Suppressor macrophage treated with lipopolysaccharide for 1 hour (primary cell): ENCODE measurements at regions not wholly inside any gene's neighbourhood (a gene's known extent, or its start where the extent isn't known, plus 50 kb on each side); places are given as distances from the start of the nearest gene placed in this dataset.

Experiments
- DNase-seq, 3 donors: peaks; one replicate each; pipeline ENCODE4 v3.0.0-alpha.2; 2020 to 2022

- DNase-seq, result no peak
These were observed 167.0 kb downstream of the ENGASE start for GRCh38 chr17:79241616-79242015.

DNA sequence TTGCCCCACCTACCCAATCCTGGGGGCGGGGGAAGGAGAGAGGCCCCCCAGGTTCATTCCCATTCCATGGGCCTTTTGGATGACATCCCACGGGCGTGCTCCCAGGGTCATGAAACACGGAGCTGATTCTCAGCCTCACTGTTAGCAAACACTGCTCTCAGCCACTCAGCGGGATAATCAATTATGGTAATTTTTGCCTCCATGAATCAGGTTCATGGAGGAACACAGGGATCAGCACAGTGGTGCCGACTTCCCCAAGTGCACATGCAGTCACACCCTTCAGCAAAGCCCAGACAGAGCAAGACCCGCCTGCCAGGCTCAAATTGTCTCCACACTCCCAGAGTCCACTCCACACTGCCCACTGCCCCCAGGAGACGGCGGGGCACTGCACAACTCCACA lies 164.6 kb downstream of the ENGASE start:
- no peak for DNase-seq

GRCh38 chr17:79237448-79238053 lies 162.9 kb downstream of the ENGASE start:
- no peak for DNase-seq

DNA sequence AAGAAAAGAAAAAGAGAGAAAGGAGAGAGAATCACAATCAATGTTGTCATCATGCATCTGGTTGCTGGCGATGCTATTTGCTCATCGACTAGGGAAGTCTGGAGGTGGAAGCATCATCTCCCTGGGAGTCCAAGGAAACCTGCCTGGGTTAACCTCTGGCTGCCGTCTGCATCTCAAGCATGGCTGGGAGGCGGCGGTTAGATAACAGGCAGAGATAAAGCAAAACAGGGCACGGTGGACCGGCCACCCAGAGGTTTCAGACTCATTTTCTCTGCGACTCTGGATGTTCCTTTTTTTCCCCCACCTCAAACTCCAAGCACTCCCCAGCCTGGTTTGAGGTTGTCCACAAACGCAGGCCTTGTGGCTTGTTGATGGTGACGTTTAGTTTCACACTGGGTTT lies 161.2 kb downstream of the ENGASE start:
- no peak for DNase-seq

- no peak for DNase-seq
These were observed 159.4 kb downstream of the ENGASE start for GRCh38 chr17:79233916-79234551.

DNA sequence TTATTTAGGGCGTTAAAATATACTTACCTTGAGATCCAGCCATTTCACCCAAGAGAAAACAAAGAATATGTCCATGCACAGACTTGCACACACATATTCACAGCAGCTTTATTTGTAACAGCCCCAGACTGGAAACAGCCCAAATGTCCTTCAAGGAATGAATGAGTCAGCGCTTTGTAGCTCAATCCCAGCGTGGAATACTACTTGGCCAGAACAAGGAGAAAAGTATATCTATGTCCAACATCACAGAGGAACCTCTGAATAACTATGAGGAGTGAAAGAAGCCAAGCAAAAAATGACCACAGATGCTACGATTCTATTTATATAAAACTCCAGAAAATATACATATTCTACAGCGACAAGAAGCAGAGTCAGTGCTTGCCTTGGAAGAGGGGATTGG lies 158.3 kb downstream of the ENGASE start:
- DNase-seq, result no peak

DNA sequence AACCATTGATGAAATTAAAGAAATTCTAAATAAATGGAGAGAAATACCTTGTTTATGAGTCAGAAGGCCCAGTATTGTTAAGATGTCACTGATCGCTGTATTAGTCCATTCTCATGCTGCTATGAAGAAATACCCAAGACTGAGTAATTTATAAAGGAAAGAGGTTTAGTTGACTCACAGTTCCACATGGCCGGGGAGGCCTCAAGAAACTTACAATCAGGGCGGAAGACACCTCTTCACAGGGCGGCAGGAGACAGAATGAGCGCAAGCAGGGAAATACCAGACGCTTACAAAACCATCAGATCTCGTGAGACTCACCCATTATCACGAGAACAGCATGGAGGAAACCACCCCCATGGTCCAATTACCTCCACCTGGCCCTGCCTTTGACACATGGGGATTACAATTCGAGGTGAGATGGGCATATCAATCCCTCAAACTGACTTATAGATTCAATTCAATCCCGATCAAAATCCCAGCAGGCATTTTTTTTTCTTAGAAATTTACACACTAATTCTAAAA lies 157.2 kb downstream of the ENGASE start:
- no peak for DNase-seq

GRCh38 chr17:79230576-79230975 lies 156.0 kb downstream of the ENGASE start:
- no peak for DNase-seq

DNA sequence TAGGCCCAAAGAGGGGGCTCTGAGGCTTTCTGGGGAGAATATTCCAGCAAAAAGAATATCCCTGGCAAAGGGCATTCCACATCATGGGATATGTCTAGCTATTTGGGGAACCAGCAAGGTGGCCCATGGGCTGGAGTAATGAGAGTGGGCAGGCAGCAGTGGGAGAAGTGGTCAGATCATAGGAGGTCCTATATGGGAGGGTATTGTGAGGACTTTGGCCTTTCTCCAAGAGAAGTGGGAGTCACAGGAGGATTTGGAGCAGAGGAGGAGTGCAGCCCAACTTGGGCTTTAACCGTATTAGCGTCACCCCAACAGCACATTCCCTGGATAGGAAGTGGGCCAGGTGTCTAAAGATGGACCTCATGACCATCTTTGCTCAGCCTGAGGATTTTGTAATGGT lies 151.4 kb downstream of the ENGASE start:
- no peak for DNase-seq

- no peak for DNase-seq
These were observed 150.3 kb downstream of the ENGASE start for GRCh38 chr17:79224903-79225302.

- no peak for DNase-seq
These were observed 149.9 kb downstream of the ENGASE start for GRCh38 chr17:79224476-79224875.

DNA sequence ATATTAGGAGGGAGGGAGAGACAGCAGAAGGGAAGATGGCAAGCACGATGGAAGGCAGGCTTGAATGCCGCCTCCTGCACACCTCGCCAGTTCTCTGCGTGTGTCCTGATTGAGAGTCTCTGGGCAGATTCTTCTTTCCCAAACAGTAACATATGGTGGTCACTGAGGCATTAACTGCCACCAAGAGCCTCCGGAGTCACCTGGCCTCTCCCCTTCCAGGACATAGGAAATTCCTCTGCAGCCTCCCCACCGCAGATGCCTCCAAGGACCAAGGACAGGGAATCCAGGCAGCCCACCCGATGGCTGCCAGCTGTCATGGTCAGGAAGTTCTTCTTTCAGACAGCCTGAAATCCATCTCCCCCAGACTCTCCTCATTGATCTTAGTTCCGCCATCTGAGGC lies 149.3 kb downstream of the ENGASE start:
- DNase-seq, result no peak

- no peak for DNase-seq
These were observed 148.8 kb downstream of the ENGASE start for GRCh38 chr17:79223471-79223870.

GRCh38 chr17:79221597-79221996 lies 147.0 kb downstream of the ENGASE start:
- DNase-seq, result no peak

DNA sequence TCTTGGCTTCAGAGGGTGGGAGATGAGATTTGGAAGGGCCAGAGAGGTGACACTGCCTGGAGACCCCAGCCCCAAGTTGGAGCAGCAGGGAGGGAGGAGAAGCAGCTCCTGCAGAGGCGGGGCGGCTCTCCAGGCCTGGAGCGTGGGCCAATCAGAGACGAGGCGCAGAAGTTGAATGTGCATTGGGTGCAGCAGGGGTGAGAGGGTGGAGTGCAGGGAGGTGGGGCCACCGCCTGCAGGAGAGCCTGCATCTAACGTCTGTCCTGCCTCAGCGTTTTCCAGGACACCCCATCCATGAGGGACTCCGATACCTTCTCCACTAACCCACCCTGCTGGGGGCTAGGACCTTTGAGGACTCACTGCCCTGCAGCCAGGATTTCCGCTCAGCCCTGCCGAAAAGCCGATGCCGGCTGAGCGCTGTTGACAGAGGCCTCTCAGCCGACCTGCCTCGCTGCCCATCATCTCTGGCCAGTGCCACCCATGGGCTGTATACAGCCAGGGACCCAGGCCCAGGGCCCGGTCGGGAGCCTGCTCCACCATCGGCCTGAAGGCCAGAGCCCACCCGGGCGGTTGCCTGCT lies 146.2 kb downstream of the ENGASE start:
- DNase-seq, result no peak

GRCh38 chr17:79220201-79220712 lies 145.6 kb downstream of the ENGASE start:
- no peak for DNase-seq

GRCh38 chr17:79219208-79219935 lies 144.7 kb downstream of the ENGASE start:
- DNase-seq, result no peak

DNA sequence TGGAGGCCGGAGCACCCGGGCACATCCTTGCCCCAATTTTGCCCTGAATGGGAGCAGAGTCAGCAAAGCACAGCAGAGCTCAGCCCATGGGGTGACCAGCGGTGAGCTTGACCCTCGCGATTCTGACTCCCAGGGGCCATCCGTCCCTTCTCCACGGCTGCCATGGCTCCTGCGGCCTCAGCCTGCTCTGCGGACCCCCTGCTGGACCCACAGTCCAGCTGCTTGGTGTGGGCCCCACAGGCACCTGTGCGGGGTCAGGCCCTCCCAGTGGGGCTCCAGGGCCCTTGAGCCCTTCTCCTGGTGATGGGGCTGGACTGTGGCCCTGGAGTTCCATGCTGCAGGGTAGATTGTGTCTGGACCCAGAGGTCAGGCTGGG lies 144.2 kb downstream of the ENGASE start:
- no peak for DNase-seq

DNA sequence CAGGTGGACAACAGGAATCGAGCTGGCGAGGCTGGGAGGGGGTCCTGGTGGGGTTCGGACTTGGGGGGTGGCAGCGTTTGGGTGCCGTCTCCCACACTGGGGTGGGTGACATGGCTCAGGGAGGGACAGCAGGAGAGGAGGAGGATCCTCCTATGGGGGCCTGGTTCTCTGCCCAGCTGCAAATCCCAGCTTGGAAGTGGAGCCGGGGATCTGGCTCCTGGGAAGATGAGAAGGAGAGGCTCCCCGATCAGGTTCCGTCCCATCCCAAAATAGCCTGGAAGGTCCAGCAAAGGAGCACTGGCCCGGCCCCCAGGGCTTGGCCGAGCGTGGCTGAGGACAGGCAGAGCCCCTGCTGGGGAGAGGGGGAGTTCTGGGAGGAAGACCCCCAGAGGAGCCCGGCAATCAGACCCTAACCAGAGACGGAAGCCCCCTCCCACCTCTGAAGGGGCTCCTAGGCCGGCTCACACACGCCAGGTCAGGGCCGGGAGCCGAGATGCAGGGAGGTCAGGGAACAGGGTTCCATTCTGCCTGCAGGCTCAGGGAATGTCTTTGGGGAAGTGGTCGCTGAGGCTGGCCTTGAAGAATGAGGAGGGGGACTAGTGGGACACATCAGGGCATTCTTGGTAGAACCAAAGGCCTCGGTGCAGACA lies 143.7 kb downstream of the ENGASE start:
- no peak for DNase-seq

DNA sequence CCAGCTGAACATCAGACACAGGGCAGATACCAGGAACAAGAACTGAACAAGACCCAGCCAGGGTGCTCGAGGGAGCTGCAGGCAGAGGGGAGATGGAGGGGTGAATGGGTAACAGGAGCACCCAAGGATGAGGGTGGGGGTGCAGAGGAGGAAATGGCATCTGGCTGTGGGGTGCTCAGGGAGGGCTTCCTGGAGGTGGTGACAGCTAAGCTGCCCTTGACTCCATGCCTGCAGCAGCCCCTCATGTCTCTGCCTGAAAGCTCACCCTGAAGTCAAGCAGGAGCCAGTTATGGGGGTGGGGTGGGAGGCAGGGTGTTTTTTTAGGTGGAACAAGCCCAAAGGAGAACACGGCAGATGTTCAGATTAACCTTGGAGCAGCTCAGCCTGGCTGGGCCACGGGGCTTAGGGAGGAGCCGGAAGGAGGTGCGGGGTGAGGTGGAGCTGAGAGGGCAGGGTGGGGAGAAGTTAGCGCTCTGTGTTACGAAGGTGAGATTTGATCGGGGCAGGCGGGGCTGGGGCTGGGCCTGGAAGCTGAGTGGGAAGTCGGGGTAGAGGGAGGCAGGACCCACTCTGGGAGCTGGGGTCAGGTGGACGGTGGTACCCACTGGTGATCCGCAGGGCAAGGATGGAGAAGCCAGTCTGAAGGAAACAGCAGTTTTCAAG lies 143.0 kb downstream of the ENGASE start:
- DNase-seq, result no peak

- no peak for DNase-seq
These were observed 142.2 kb downstream of the ENGASE start for GRCh38 chr17:79216826-79217225.

DNA sequence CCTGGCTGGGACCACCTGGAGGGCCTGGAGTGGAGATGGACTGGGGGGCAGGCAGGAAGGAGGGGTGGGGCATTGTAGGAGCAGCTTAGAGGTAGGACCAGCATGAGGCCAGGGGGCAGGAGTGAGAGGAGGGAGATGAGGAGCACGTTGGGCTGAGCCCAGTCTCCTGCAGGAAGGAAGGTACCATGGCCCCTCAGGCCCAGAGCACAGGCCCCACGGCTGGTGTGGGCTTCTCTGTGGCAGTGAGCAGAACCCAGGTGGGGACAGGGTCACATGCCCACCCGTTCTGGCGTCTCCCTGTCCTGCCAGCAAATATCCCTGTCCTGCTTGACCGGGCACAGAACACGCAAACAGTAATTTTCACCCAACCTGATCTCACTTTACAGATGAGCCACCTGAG lies 141.8 kb downstream of the ENGASE start:
- no peak for DNase-seq

DNA sequence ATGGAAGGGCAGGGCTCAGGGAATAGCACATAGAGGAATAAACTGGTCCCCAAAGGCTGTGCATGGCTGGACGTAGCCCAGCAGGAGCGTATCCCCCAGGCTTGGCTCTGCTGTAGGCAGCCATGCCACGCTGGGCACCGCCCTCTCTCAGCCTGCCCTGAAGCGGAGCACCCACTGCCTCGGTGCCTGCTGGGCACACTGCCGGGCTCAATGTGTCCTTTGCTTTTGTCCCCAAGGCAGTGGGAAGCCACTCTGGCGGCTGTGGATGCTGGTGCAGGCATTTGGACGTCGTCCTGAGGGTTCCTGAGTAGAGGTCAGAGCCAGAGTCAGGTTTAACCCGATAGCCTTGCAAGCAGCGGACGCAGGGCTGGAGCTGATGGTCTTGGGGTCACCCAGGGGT lies 141.0 kb downstream of the ENGASE start:
- no peak for DNase-seq
